Body of pancreas (tissue), 4 donors: ENCODE measurements at regions not wholly inside any gene's neighbourhood (a gene's known extent, or its start where the extent isn't known, plus 50 kb on each side); places are given as distances from the start of the nearest gene placed in this dataset.
"Not testable (repeated sequence)": the region's sequence is repeated elsewhere in the genome, so short reads cannot be mapped to it uniquely, and the experiment has no call there.

Experiments used
- ATAC-seq: fragments of 150-250 bp; one replicate; pipeline ENCODE4 v1.9.1; 2016
- DNase-seq, 4 donors: peaks; one replicate each; pipeline ENCODE4 v3.0.0-alpha.2; 2019
- H3K27ac ChIP-seq, 4 donors: fragments of 200-600 bp; sonication (generic); 1 replicate in 3 of 4; 2 replicates in 1 of 4; pipeline versions ENCODE4 v1.5.1 to v1.6.1; 2016 to 2019; ENCODE audit warnings: mild to moderate bottlenecking in 1 of 4, mixed read lengths in 1 of 4, moderate library complexity in 1 of 4
- H3K27me3 ChIP-seq, 2 donors: fragments of 200-600 bp; sonication (generic); one replicate each; pipeline ENCODE4 v1.6.0; 2016; ENCODE audit warnings: mild to moderate bottlenecking in 1 of 2
- H3K36me3 ChIP-seq, 2 donors: fragments of 200-600 bp; sonication (generic); replicated peaks in 1 of 2; 2 replicates each; pipeline ENCODE4 v1.5.1; 2016; ENCODE audit warnings: low read depth in 2 of 2; ENCODE audit not compliant: insufficient read depth in 1 of 2
- H3K4me1 ChIP-seq: fragments of 200-600 bp; sonication (generic); one replicate; pipeline ENCODE4 v1.6.0; 2016
- H3K4me3 ChIP-seq, 2 donors: fragments of 200-600 bp; sonication (generic); 1 replicate in 1 of 2; 2 replicates in 1 of 2; pipeline ENCODE4 v1.5.1; 2016 to 2019
- H3K9me3 ChIP-seq, 3 donors: fragments of 200-600 bp; sonication (generic); 1 replicate in 2 of 3; 2 replicates in 1 of 3; pipeline ENCODE4 v1.5.1; 2016
- POLR2A ChIP-seq, 3 donors: fragments of 450-650 bp; IDR thresholded peaks; one replicate each; pipeline ENCODE4 v1.6.1; 2016; ENCODE audit warnings: antibody characterized with exemption in 3 of 3, mild to moderate bottlenecking in 2 of 3
- WGBS, 2 donors: methylation state at CpG; one replicate each; pipeline ENCODE4 v1.1.5; 2017; 5-methylcytosine and 5-hydroxymethylcytosine counted together
- intact Hi-C: fragments of 100-400 bp; cut with DNase I; formaldehyde crosslinking; loops from one replicate; pipeline ENCODE4 v1.15.1; 2023
- TF ChIP-seq, protein P1 (sequence below), 7 experiments: fragments of 450-650 bp in 4 of 7; fragments of 200-600 bp in 3 of 7; sonication (generic) in 3 of 7; IDR thresholded peaks; one replicate each; pipeline ENCODE4 v1.5.1; 2016 to 2019; ENCODE audit warnings: antibody characterized with exemption in 7 of 7

GRCh38 chr5:130424341-130424740 is 520.1 kb downstream of the CHSY3 start:
- Histone ChIP-seq H3K36me3 (no peaks in the 10 kb centered on the region), H3K9me3 (no peaks in the 10 kb centered on the region), H3K4me3 (no peak overlapping the region), H3K27me3 (no peaks in the 10 kb centered on the region), H3K27ac (no peak overlapping the region), H3K4me1 (no peaks in the 10 kb centered on the region)
- WGBS, 2 donors = 16 to 28% methylated on average over 2 of the region's 2 CpGs
- no peak for DNase-seq
- TF ChIP-seq, protein P1, sequence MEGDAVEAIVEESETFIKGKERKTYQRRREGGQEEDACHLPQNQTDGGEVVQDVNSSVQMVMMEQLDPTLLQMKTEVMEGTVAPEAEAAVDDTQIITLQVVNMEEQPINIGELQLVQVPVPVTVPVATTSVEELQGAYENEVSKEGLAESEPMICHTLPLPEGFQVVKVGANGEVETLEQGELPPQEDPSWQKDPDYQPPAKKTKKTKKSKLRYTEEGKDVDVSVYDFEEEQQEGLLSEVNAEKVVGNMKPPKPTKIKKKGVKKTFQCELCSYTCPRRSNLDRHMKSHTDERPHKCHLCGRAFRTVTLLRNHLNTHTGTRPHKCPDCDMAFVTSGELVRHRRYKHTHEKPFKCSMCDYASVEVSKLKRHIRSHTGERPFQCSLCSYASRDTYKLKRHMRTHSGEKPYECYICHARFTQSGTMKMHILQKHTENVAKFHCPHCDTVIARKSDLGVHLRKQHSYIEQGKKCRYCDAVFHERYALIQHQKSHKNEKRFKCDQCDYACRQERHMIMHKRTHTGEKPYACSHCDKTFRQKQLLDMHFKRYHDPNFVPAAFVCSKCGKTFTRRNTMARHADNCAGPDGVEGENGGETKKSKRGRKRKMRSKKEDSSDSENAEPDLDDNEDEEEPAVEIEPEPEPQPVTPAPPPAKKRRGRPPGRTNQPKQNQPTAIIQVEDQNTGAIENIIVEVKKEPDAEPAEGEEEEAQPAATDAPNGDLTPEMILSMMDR (IDR thresholded peaks at IDR 0.05) = no peak
- no peak for TF ChIP-seq POLR2A (IDR thresholded peaks at IDR 0.05)
- intact Hi-C loops = no loop called here
- no peak for ATAC-seq

GRCh38 chr5:130402906-130403305 is 498.6 kb downstream of the CHSY3 start:
- TF ChIP-seq, protein P1 (IDR thresholded peaks at IDR 0.05) = no peak
- TF ChIP-seq POLR2A (IDR thresholded peaks at IDR 0.05) = no peak

DNA sequence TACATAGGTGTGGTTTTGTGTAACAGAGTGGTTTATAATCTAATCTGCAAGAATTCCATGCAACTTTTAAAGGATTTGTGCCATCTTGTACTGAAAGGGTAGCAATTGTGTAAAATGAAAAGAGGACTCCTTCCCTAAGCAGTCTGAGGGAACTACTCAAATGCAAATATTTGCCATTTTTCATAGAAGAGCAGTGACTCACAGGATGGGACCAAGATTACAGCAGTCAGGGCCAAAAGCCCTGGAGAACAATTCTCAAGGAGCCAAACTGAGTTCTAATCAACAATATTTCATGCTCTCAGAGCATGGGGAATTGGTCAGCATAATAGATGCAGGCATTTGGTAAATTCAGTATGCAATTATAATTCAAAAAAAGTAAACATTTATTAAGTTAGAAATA is 495.8 kb downstream of the CHSY3 start:
- H3K36me3 ChIP-seq = no peaks in the 10 kb centered on the region
- no peaks in the 10 kb centered on the region for H3K9me3 ChIP-seq
- H3K27ac ChIP-seq = no peak overlapping the region
- H3K27me3 ChIP-seq = no peaks in the 10 kb centered on the region
- no peak overlapping the region for H3K4me3 ChIP-seq
- no peak for ATAC-seq
- intact Hi-C loops = no loop called here
- DNase-seq = no peak
- H3K4me1 ChIP-seq = no peaks in the 10 kb centered on the region
- no peak for TF ChIP-seq POLR2A (IDR thresholded peaks at IDR 0.05)
- TF ChIP-seq, protein P1 (IDR thresholded peaks at IDR 0.05) = no peak

More at GRCh38 chr5:130402906-130403305, 498.6 kb downstream of the CHSY3 start:
- DNase-seq (no peak), ATAC-seq (no peak)
- no peaks in the 10 kb centered on the region for H3K36me3 ChIP-seq
- H3K4me1 ChIP-seq = no peaks in the 10 kb centered on the region
- H3K9me3 ChIP-seq = no peaks in the 10 kb centered on the region
- H3K27me3 ChIP-seq = no peaks in the 10 kb centered on the region
- H3K27ac ChIP-seq = no peak overlapping the region
- intact Hi-C loops = no loop called here
- 39 to 56% methylated on average over 7 of the region's 7 CpGs for WGBS, 2 donors
- no peak overlapping the region for H3K4me3 ChIP-seq

GRCh38 chr5:130398825-130399224 is 494.6 kb downstream of the CHSY3 start:
- ATAC-seq = no peak

DNA sequence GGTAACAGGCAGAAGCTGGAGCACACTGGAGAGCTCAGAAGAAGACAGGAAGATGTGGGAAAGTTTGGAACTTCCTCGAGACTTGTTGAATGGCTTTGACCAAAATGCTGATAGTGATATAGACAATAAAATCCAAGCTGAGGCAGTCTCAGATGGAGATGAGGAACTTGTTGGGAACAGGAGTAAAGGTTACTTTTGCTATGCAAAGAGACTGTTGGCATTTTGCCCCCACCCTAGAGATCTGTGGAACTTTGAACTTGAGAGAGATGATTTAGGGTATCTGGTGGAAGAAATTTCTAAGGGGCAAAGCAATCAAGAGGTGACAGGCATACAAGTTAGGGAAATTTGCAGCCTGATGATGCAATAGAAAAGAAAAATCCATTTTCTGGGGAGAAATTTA is 493.5 kb downstream of the CHSY3 start:
- H3K36me3 ChIP-seq, H3K9me3 ChIP-seq, intact Hi-C loops, DNase-seq, H3K27ac ChIP-seq, H3K4me1 ChIP-seq, H3K27me3 ChIP-seq, ATAC-seq, H3K4me3 ChIP-seq: not testable (repeated sequence)
- WGBS, 2 donors = 76 to 79% methylated on average over 1 of the region's 1 CpG

More at GRCh38 chr5:130398825-130399224, 494.6 kb downstream of the CHSY3 start:
- Histone ChIP-seq H3K36me3 (no peaks in the 10 kb centered on the region), H3K4me1 (no peaks in the 10 kb centered on the region), H3K4me3 (no peak overlapping the region), H3K27ac (no peak overlapping the region), H3K27me3 (no peaks in the 10 kb centered on the region), H3K9me3 (no peaks in the 10 kb centered on the region)
- DNase-seq = no peak
- TF ChIP-seq POLR2A (IDR thresholded peaks at IDR 0.05) = no peak
- TF ChIP-seq, protein P1 (IDR thresholded peaks at IDR 0.05) = no peak
- 81 to 83% methylated on average over 4 of the region's 4 CpGs for WGBS, 2 donors
- intact Hi-C loops = no loop called here
